Keratinocyte (primary cell): ENCODE measurements at regions not wholly inside any gene's neighbourhood (a gene's known extent, or its start where the extent isn't known, plus 50 kb on each side); places are given as distances from the start of the nearest gene placed in this dataset.

Experiments
- CTCF ChIP-seq, 3 experiments: IDR thresholded peaks in 1 of 3; conservative IDR thresholded peaks in 1 of 3; optimal IDR thresholded peaks in 1 of 3; 2 replicates in 2 of 3; 3 replicates in 1 of 3; pipeline versions ENCODE3 to v1.5.1; 2011; ENCODE audit warnings: low read length in 3 of 3, mild to moderate bottlenecking in 3 of 3, moderate library complexity in 2 of 3, control low read depth in 1 of 3, inconsistent platforms in 1 of 3; ENCODE audit not compliant: insufficient read depth in 2 of 3; ENCODE audit errors: extremely low read depth in 1 of 3
- EZH2 ChIP-seq: IDR thresholded peaks from one replicate; pipeline ENCODE4 v1.6.1; 2012; ENCODE audit warnings: inconsistent platforms, mild to moderate bottlenecking, low read length, moderate library complexity

GRCh38 chr2:134041877-134042276 lies 212.0 kb upstream of the MGAT5 start:
- TF ChIP-seq CTCF (optimal IDR thresholded peaks at IDR 0.05 in 1 of 3, IDR thresholded peaks at IDR 0.05 in 1 of 3, conservative IDR thresholded peaks at IDR 0.05 in 1 of 3; ENCODE audit: extremely low read depth in 1 of 3, insufficient read depth in 2 of 3, low read length in 3 of 3) (no peak), EZH2 (no peak)
